ENCODE measurements at regions not wholly inside any gene's neighbourhood (a gene's known extent, or its start where the extent isn't known, plus 50 kb on each side); places are given as distances from the start of the nearest gene placed in this dataset.

DNA sequence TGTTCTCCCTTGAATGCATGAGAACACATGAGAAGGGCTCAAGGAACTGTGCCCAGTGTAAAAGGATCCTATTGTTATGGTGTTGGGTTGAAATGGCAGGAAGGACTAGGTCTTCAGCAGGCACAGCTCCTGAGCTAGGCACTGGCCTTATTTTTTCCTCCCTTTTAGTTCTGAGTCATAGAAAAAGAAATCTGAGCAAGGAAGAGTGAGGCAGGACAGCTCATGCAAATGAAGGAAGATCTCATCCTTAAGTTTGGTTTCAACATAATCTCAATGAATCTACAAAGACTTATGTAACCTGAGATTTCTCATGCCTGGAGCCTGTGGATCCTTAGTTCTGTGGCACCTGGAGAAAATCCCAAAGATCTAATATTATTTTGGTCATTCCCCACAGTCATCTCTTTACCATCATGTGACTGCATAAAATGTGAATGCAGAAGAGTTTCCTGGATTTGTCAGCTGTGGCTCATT lies 188.6 kb upstream of the TBL1XR1 start:
- TF ChIP-seq CTCF (IDR thresholded peaks at IDR 0.05) (no peak), POLR2A (IDR thresholded peaks at IDR 0.05) (no peak)

Data from heart left ventricle (tissue), 13 donors.